H1 (cell line): ENCODE measurements at regions not wholly inside any gene's neighbourhood (a gene's known extent, or its start where the extent isn't known, plus 50 kb on each side); places are given as distances from the start of the nearest gene placed in this dataset.
A peak's percentile ranks its signal among the peaks of the same experiment; 100 is the strongest.

Experiments
- CTCF ChIA-PET: fragments of 300-600 bp; sonication (Branson Sonifier 250); formaldehyde crosslinking; loops from one replicate; lab custom pipeline; 2021; ENCODE audit not compliant: partially characterized antibody; lab: Charles Lee
- POLR2A ChIA-PET: fragments of 300-600 bp; sonication (Branson Sonifier 250); formaldehyde crosslinking; loops from one replicate; lab custom pipeline; 2021; ENCODE audit warnings: inconsistent platforms; ENCODE audit not compliant: partially characterized antibody; lab: Charles Lee
- DNase-seq, 2 experiments: peaks; one replicate each; pipeline versions ENCODE4 v3.0.0 to v3.0.0-alpha.2; 2010 to 2022; ENCODE audit warnings: low spot score in 2 of 2, low read depth in 1 of 2, mixed read lengths in 1 of 2
- FAIRE-seq: peaks from 2 replicates; lab custom pipeline; 2011; peaks lifted over from hg19 to GRCh38; lab: Jason Lieb, UNC
- H2AFZ ChIP-seq: 2 replicates; pipeline ENCODE4 v1.8.1; 2012; ENCODE audit warnings: low read length, inconsistent platforms
- H2AK5ac ChIP-seq: 2 replicates; pipeline ENCODE4 v1.6.1; 2013; ENCODE audit warnings: low read depth, low read length
- H2BK120ac ChIP-seq: replicated peaks from 2 replicates; pipeline ENCODE3; 2013; ENCODE audit warnings: low read depth, low read length, inconsistent platforms
- H2BK12ac ChIP-seq: 2 replicates; pipeline ENCODE4 v1.6.1; 2013; ENCODE audit warnings: low read depth, low read length
- H2BK15ac ChIP-seq: 2 replicates; pipeline ENCODE4 v1.6.1; 2013; ENCODE audit warnings: low read length
- H2BK20ac ChIP-seq: 2 replicates; pipeline ENCODE4 v1.6.1; 2013; ENCODE audit warnings: low read length
- H2BK5ac ChIP-seq: 2 replicates; pipeline ENCODE4 v1.6.1; 2013; ENCODE audit warnings: low read depth, low read length
- H3K14ac ChIP-seq: 2 replicates; pipeline ENCODE4 v1.6.1; 2013; ENCODE audit warnings: inconsistent platforms; ENCODE audit not compliant: insufficient read length
- H3K18ac ChIP-seq: 2 replicates; pipeline ENCODE4 v1.6.1; 2013; ENCODE audit warnings: low read length; ENCODE audit errors: extremely low read depth
- H3K23ac ChIP-seq: 2 replicates; pipeline ENCODE4 v1.6.1; 2013; ENCODE audit warnings: inconsistent platforms; ENCODE audit not compliant: insufficient read length
- H3K23me2 ChIP-seq: 2 replicates; pipeline ENCODE4 v1.6.1; 2013; ENCODE audit warnings: low read depth, low read length
- H3K27ac ChIP-seq: 2 replicates; pipeline ENCODE4 v1.6.1; 2011; ENCODE audit warnings: low read depth, low read length, inconsistent platforms
- H3K27me3 ChIP-seq, 4 experiments: replicated peaks in 1 of 4; 1 replicate in 1 of 4; 2 replicates in 3 of 4; pipeline versions ENCODE4 v1.6.1 to v1.8.1; 2011 to 2013; ENCODE audit warnings: low read length in 3 of 4, mild to moderate bottlenecking in 3 of 4, inconsistent platforms in 2 of 4, mixed read lengths in 2 of 4, moderate library complexity in 1 of 4; ENCODE audit not compliant: control insufficient read depth in 3 of 4, insufficient read depth in 3 of 4; ENCODE audit errors: extremely low read depth in 1 of 4
- H3K36me3 ChIP-seq, 4 experiments: 2 replicates each; pipeline versions ENCODE4 v1.6.1 to v1.8.1; 2011 to 2013; ENCODE audit warnings: mild to moderate bottlenecking in 4 of 4, low read length in 3 of 4, moderate library complexity in 2 of 4, control low read depth in 1 of 4, inconsistent platforms in 1 of 4; ENCODE audit not compliant: insufficient read depth in 4 of 4, control insufficient read depth in 2 of 4
- H3K4ac ChIP-seq: replicated peaks from 2 replicates; pipeline ENCODE3; 2013; ENCODE audit warnings: low read length, low read depth, mixed read lengths, inconsistent platforms; ENCODE audit not compliant: insufficient read length
- H3K4me1 ChIP-seq, 4 experiments: replicated peaks in 1 of 4; 1 replicate in 1 of 4; 2 replicates in 3 of 4; pipeline versions ENCODE4 v1.6.1 to v1.8.1; 2011 to 2013; ENCODE audit warnings: low read length in 3 of 4, inconsistent platforms in 2 of 4, mixed read lengths in 1 of 4; ENCODE audit not compliant: insufficient read depth in 4 of 4, control insufficient read depth in 3 of 4
- H3K4me2 ChIP-seq, 2 experiments: 2 replicates each; pipeline versions ENCODE4 v1.6.1 to v1.8.1; 2011 to 2013; ENCODE audit warnings: low read depth in 2 of 2, low read length in 2 of 2, control low read depth in 1 of 2, inconsistent platforms in 1 of 2, mild to moderate bottlenecking in 1 of 2; ENCODE audit not compliant: insufficient read depth in 1 of 2
- H3K4me3 ChIP-seq, 4 experiments: fragments of 200-600, 300-600 bp in 1 of 4; sonication (generic), shearing (Covaris generic), sonication (Bioruptor Twin) in 1 of 4; 2 replicates each; pipeline versions ENCODE4 v1.5.1 to v1.8.1; 2011 to 2016; ENCODE audit warnings: low read length in 4 of 4, low read depth in 3 of 4, control low read depth in 2 of 4, inconsistent platforms in 2 of 4, mild to moderate bottlenecking in 2 of 4, mixed read lengths in 1 of 4, moderate library complexity in 1 of 4; ENCODE audit not compliant: insufficient read depth in 2 of 4; ENCODE audit errors: extremely low read depth in 1 of 4
- H3K56ac ChIP-seq: replicated peaks from 2 replicates; pipeline ENCODE3; 2013; ENCODE audit warnings: low read depth, mild to moderate bottlenecking, mixed read lengths, low read length, inconsistent platforms; ENCODE audit not compliant: insufficient read length
- H3K79me1 ChIP-seq: 2 replicates; pipeline ENCODE4 v1.6.1; 2013; ENCODE audit warnings: low read depth, low read length, control low read depth
- H3K79me2 ChIP-seq, 2 experiments: 2 replicates each; pipeline versions ENCODE4 v1.6.1 to v1.8.1; 2012 to 2013; ENCODE audit warnings: low read length in 2 of 2, mild to moderate bottlenecking in 2 of 2, inconsistent platforms in 1 of 2; ENCODE audit not compliant: insufficient read depth in 2 of 2, control insufficient read depth in 1 of 2
- H3K9ac ChIP-seq, 4 experiments: replicated peaks in 1 of 4; 1 replicate in 1 of 4; 2 replicates in 3 of 4; pipeline versions ENCODE4 v1.6.1 to v1.8.1; 2011 to 2013; ENCODE audit warnings: low read depth in 3 of 4, low read length in 3 of 4, control low read depth in 2 of 4, mild to moderate bottlenecking in 2 of 4, moderate library complexity in 2 of 4, inconsistent platforms in 1 of 4; ENCODE audit errors: extremely low read depth in 1 of 4
- H3K9me3 ChIP-seq, 2 experiments: 2 replicates each; pipeline versions ENCODE4 v1.6.1 to v1.8.1; 2012 to 2013; ENCODE audit warnings: mild to moderate bottlenecking in 2 of 2, moderate library complexity in 2 of 2, control low read depth in 1 of 2, inconsistent platforms in 1 of 2, low read depth in 1 of 2, low read length in 1 of 2, mixed read lengths in 1 of 2; ENCODE audit not compliant: insufficient read depth in 2 of 2
- H4K20me1 ChIP-seq, 2 experiments: replicated peaks in 1 of 2; 2 replicates each; pipeline versions ENCODE3 to v1.8.1; 2011 to 2013; ENCODE audit warnings: inconsistent platforms in 2 of 2, low read length in 2 of 2, mild to moderate bottlenecking in 1 of 2; ENCODE audit not compliant: insufficient read depth in 2 of 2, control insufficient read depth in 1 of 2
- H4K5ac ChIP-seq: 2 replicates; pipeline ENCODE4 v1.6.1; 2013; ENCODE audit warnings: low read length, low read depth, mixed read lengths, inconsistent platforms; ENCODE audit not compliant: insufficient read length
- H4K8ac ChIP-seq: 2 replicates; pipeline ENCODE4 v1.8.0; 2013; ENCODE audit warnings: mild to moderate bottlenecking, moderate library complexity, low read length, inconsistent platforms; ENCODE audit not compliant: insufficient read depth; ENCODE audit errors: extremely low read depth
- H4K91ac ChIP-seq: replicated peaks from 2 replicates; pipeline ENCODE3; 2013; ENCODE audit warnings: low read length, mixed read lengths, inconsistent platforms; ENCODE audit not compliant: insufficient read length
- BCL11A ChIP-seq, 2 experiments: IDR thresholded peaks; one replicate each; pipeline ENCODE4 v1.6.1; 2011; ENCODE audit warnings: low read depth in 2 of 2, low read length in 2 of 2, mild to moderate bottlenecking in 2 of 2
- CHD2 ChIP-seq: IDR thresholded peaks from 2 replicates; pipeline ENCODE4 v1.6.1; 2012; ENCODE audit warnings: low read length, improper control_type of control experiment
- JUN ChIP-seq: IDR thresholded peaks from 2 replicates; pipeline ENCODE4 v1.6.1; 2011; ENCODE audit warnings: low read depth, mild to moderate bottlenecking, improper control_type of control experiment, low read length
- JUND ChIP-seq: IDR thresholded peaks from 2 replicates; pipeline ENCODE4 v1.6.1; 2011; ENCODE audit warnings: mild to moderate bottlenecking, improper control_type of control experiment, low read length
- POU5F1 ChIP-seq: IDR thresholded peaks from 2 replicates; pipeline ENCODE4 v1.6.1; 2011; ENCODE audit warnings: low read depth, mild to moderate bottlenecking, low read length, moderate library complexity
- SAP30 ChIP-seq: fragments of 300-600 bp; sonication (generic); IDR thresholded peaks from 2 replicates; pipeline ENCODE4 v1.7.1; 2012; ENCODE audit warnings: low read length, moderate library complexity, mild to moderate bottlenecking, inconsistent platforms; ENCODE audit not compliant: insufficient read depth, insufficient replicate concordance
- SIX5 ChIP-seq: IDR thresholded peaks from 2 replicates; pipeline ENCODE4 v1.6.1; 2011; ENCODE audit warnings: mild to moderate bottlenecking, low read depth, low read length
- SP1 ChIP-seq: IDR thresholded peaks from 2 replicates; pipeline ENCODE4 v1.6.1; 2011; ENCODE audit warnings: low read depth, low read length
- WGBS, 2 experiments: shearing (Covaris generic) in 1 of 2; methylation state at CpG; one replicate each; pipeline versions ENCODE4 v1.1.6 to v1.1.7; 2013 to 2015; ENCODE audit warnings: low lambda C conversion rate in 2 of 2, mixed read lengths in 2 of 2, inconsistent platforms in 1 of 2, low coverage in 1 of 2, missing lambda C conversion rate in 1 of 2; ENCODE audit not compliant: insufficient replicate concordance in 2 of 2, insufficient coverage in 1 of 2, insufficient read length in 1 of 2; ENCODE audit errors: extremely low coverage in 1 of 2, missing lambda C conversion rate in 1 of 2; 5-methylcytosine and 5-hydroxymethylcytosine counted together
- TF ChIP-seq, protein P1 (sequence below): IDR thresholded peaks from 2 replicates; pipeline ENCODE4 v1.6.1; 2012; ENCODE audit warnings: inconsistent platforms

DNA sequence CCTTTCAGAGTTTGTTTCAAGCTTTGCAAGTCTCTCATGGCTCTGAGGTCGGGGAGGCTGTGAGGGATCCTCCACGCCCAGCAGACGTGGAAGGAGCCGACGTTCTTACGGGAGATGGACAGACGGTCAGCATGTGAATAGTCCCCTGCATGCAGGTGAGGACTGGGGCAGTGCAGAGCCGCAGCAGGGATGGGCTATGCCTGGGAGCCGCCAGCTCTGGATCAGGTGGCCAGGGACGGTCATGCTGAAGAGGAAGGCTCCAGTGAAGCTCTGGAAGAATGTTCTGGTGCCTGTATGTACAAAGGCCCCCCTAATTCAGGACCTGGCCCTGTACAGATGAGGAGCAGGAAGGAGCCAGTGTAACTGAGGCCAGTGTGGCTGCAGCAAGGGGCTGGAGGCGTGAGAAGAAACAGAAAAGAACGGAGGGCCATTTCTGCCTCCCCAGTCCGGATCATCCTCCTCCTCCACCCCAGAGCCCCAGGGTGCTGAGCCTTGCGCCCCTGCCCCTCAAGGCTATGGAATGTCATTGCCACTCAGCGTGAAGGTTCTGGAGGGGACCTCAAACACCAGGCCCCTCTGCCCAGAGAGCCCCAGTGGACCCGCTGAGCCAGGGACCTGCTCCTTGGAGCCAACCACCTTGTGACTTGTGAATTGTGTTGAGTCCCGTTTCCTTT lies 96.8 kb upstream of the DIO3 start:
- H3K9me3 ChIP-seq = no peaks in the 10 kb centered on the region
- no peaks in the 10 kb centered on the region for H3K79me1 ChIP-seq
- no peak overlapping the region for H3K4me3 ChIP-seq
- peaks cover 9 to 27% (median 19%) of the 10 kb centered on the region in 4 experiments for H3K27me3 ChIP-seq
- no peak overlapping the region for H3K18ac ChIP-seq
- H2BK15ac ChIP-seq = no peak overlapping the region
- POLR2A ChIA-PET = no interaction called here
- no peak overlapping the region for H3K23ac ChIP-seq
- no peak overlapping the region for H4K91ac ChIP-seq
- DNase-seq (peak in 1 of 2 experiments; percentile 33), FAIRE-seq (no peak)
- no peak overlapping the region for H3K27ac ChIP-seq
- H3K4ac ChIP-seq = no peak overlapping the region
- no peak overlapping the region for H2AFZ ChIP-seq
- H3K36me3 ChIP-seq = no peaks in the 10 kb centered on the region
- H2BK20ac ChIP-seq = no peak overlapping the region
- no peak overlapping the region for H3K14ac ChIP-seq
- peak overlapping the region; percentile 17; the same call in 1 of the 2 replicates for H2BK12ac ChIP-seq
- H2BK120ac ChIP-seq = no peak overlapping the region
- H4K8ac ChIP-seq = no peak overlapping the region
- no peaks in the 10 kb centered on the region for H3K79me2 ChIP-seq
- no peaks in the 10 kb centered on the region for H3K4me1 ChIP-seq
- H3K4me2 ChIP-seq = no peak overlapping the region
- peaks cover 2 to 5% of the 10 kb centered on the region in 2 experiments for H4K20me1 ChIP-seq
- H3K23me2 ChIP-seq = peaks cover 5% of the 10 kb centered on the region; the same call in 1 of the 2 replicates
- no peak overlapping the region for H2AK5ac ChIP-seq
- no peak overlapping the region for H2BK5ac ChIP-seq
- no peak overlapping the region for H4K5ac ChIP-seq
- H3K9ac ChIP-seq = no peak overlapping the region
- 93% methylated on average over 17 of the region's 17 CpGs; no CpG with 5 or more reads in 1 of the 2 experiments for WGBS, 2 experiments
- no peak overlapping the region for H3K56ac ChIP-seq
- no peak for TF ChIP-seq CHD2
- TF ChIP-seq, protein P1, sequence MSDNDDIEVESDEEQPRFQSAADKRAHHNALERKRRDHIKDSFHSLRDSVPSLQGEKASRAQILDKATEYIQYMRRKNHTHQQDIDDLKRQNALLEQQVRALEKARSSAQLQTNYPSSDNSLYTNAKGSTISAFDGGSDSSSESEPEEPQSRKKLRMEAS = no peak
- no peak for TF ChIP-seq BCL11A (IDR thresholded peaks at IDR 0.05; ENCODE audit: low read depth in 2 of 2, low read length in 2 of 2)
- no peak for TF ChIP-seq POU5F1
- TF ChIP-seq JUN = no peak
- no peak for TF ChIP-seq JUND
- no peak for TF ChIP-seq SP1
- no peak for TF ChIP-seq SIX5
- no peak for TF ChIP-seq SAP30
- TF ChIP-seq, all 59 proteins: peak for 0
- CTCF ChIA-PET = interaction anchor here (0.6 kb wide), 1 partner anchor 50 kb away, joined by 3 read pairs; no protein-coding TSS in a partner anchor
